ENCODE measurements at regions not wholly inside any gene's neighbourhood (a gene's known extent, or its start where the extent isn't known, plus 50 kb on each side); places are given as distances from the start of the nearest gene placed in this dataset.

GRCh38 chr7:118028226-118028625 lies 155.0 kb upstream of the CTTNBP2 start:
- H3K27me3 ChIP-seq (ENCODE audit: control insufficient read depth, insufficient read depth, low read length): no peaks in the 10 kb centered on the region
- no peak overlapping the region for H3K27ac ChIP-seq (ENCODE audit: low read depth, low read length)
- H3K4me3 ChIP-seq (ENCODE audit: low read depth, low read length): no peak overlapping the region
- H3K9ac ChIP-seq (ENCODE audit: low read depth, low read length): no peak overlapping the region
- H3K36me3 ChIP-seq (ENCODE audit: control insufficient read depth, insufficient read depth, low read length): no peaks in the 10 kb centered on the region
- no peaks in the 10 kb centered on the region for H3K4me1 ChIP-seq (ENCODE audit: control insufficient read depth, insufficient read depth, low read length)
- no peaks in the 10 kb centered on the region for H3K9me3 ChIP-seq (ENCODE audit: control insufficient read depth, insufficient read depth, low read length)

GRCh38 chr7:118029826-118030422 lies 154.0 kb upstream of the LSM8 start:
- H3K4me3 ChIP-seq (ENCODE audit: low read depth, low read length): no peak overlapping the region
- no peaks in the 10 kb centered on the region for H3K36me3 ChIP-seq (ENCODE audit: control insufficient read depth, insufficient read depth, low read length)
- H3K9ac ChIP-seq (ENCODE audit: low read depth, low read length): no peak overlapping the region
- no peaks in the 10 kb centered on the region for H3K4me1 ChIP-seq (ENCODE audit: control insufficient read depth, insufficient read depth, low read length)
- H3K27me3 ChIP-seq (ENCODE audit: control insufficient read depth, insufficient read depth, low read length): no peaks in the 10 kb centered on the region
- no peak overlapping the region for H3K27ac ChIP-seq (ENCODE audit: low read depth, low read length)
- H3K9me3 ChIP-seq (ENCODE audit: control insufficient read depth, insufficient read depth, low read length): no peaks in the 10 kb centered on the region

GRCh38 chr7:118033273-118033672 lies 150.7 kb upstream of the LSM8 start:
- no peaks in the 10 kb centered on the region for H3K27me3 ChIP-seq (ENCODE audit: control insufficient read depth, insufficient read depth, low read length)
- H3K9ac ChIP-seq (ENCODE audit: low read depth, low read length): no peak overlapping the region
- no peak overlapping the region for H3K4me3 ChIP-seq (ENCODE audit: low read depth, low read length)
- H3K36me3 ChIP-seq (ENCODE audit: control insufficient read depth, insufficient read depth, low read length): no peaks in the 10 kb centered on the region
- no peaks in the 10 kb centered on the region for H3K9me3 ChIP-seq (ENCODE audit: control insufficient read depth, insufficient read depth, low read length)
- no peak overlapping the region for H3K27ac ChIP-seq (ENCODE audit: low read depth, low read length)
- H3K4me1 ChIP-seq (ENCODE audit: control insufficient read depth, insufficient read depth, low read length): no peaks in the 10 kb centered on the region

- Histone ChIP-seq H3K27me3 (ENCODE audit: control insufficient read depth, insufficient read depth, low read length) (no peaks in the 10 kb centered on the region), H3K36me3 (ENCODE audit: control insufficient read depth, insufficient read depth, low read length) (no peaks in the 10 kb centered on the region), H3K27ac (ENCODE audit: low read depth, low read length) (no peak overlapping the region), H3K9me3 (ENCODE audit: control insufficient read depth, insufficient read depth, low read length) (no peaks in the 10 kb centered on the region), H3K9ac (ENCODE audit: low read depth, low read length) (no peak overlapping the region), H3K4me3 (ENCODE audit: low read depth, low read length) (no peak overlapping the region), H3K4me1 (ENCODE audit: control insufficient read depth, insufficient read depth, low read length) (no peaks in the 10 kb centered on the region)
Observed at GRCh38 chr7:118039963-118040489, 143.9 kb upstream of the LSM8 start.

- Histone ChIP-seq H3K9ac (ENCODE audit: low read depth, low read length) (no peak overlapping the region), H3K4me1 (ENCODE audit: control insufficient read depth, insufficient read depth, low read length) (no peaks in the 10 kb centered on the region), H3K4me3 (ENCODE audit: low read depth, low read length) (no peak overlapping the region), H3K27me3 (ENCODE audit: control insufficient read depth, insufficient read depth, low read length) (no peaks in the 10 kb centered on the region), H3K36me3 (ENCODE audit: control insufficient read depth, insufficient read depth, low read length) (no peaks in the 10 kb centered on the region), H3K9me3 (ENCODE audit: control insufficient read depth, insufficient read depth, low read length) (no peaks in the 10 kb centered on the region), H3K27ac (ENCODE audit: low read depth, low read length) (no peak overlapping the region)
Observed at GRCh38 chr7:118040562-118040961, 143.4 kb upstream of the LSM8 start.

GRCh38 chr7:118041251-118041878 lies 142.6 kb upstream of the LSM8 start:
- no peak overlapping the region for H3K4me3 ChIP-seq (ENCODE audit: low read depth, low read length)
- H3K4me1 ChIP-seq (ENCODE audit: control insufficient read depth, insufficient read depth, low read length): no peaks in the 10 kb centered on the region
- no peaks in the 10 kb centered on the region for H3K9me3 ChIP-seq (ENCODE audit: control insufficient read depth, insufficient read depth, low read length)
- H3K27ac ChIP-seq (ENCODE audit: low read depth, low read length): no peak overlapping the region
- H3K9ac ChIP-seq (ENCODE audit: low read depth, low read length): no peak overlapping the region
- no peaks in the 10 kb centered on the region for H3K36me3 ChIP-seq (ENCODE audit: control insufficient read depth, insufficient read depth, low read length)
- H3K27me3 ChIP-seq (ENCODE audit: control insufficient read depth, insufficient read depth, low read length): no peaks in the 10 kb centered on the region

- H3K4me3 ChIP-seq (ENCODE audit: low read depth, low read length): no peak overlapping the region
- no peak overlapping the region for H3K9ac ChIP-seq (ENCODE audit: low read depth, low read length)
- no peaks in the 10 kb centered on the region for H3K27me3 ChIP-seq (ENCODE audit: control insufficient read depth, insufficient read depth, low read length)
- H3K4me1 ChIP-seq (ENCODE audit: control insufficient read depth, insufficient read depth, low read length): no peaks in the 10 kb centered on the region
- no peaks in the 10 kb centered on the region for H3K36me3 ChIP-seq (ENCODE audit: control insufficient read depth, insufficient read depth, low read length)
- no peaks in the 10 kb centered on the region for H3K9me3 ChIP-seq (ENCODE audit: control insufficient read depth, insufficient read depth, low read length)
- H3K27ac ChIP-seq (ENCODE audit: low read depth, low read length): no peak overlapping the region
Observed at GRCh38 chr7:118045629-118046028, 138.3 kb upstream of the LSM8 start.

GRCh38 chr7:118046086-118046485 lies 137.9 kb upstream of the LSM8 start:
- Histone ChIP-seq H3K4me1 (ENCODE audit: control insufficient read depth, insufficient read depth, low read length) (no peaks in the 10 kb centered on the region), H3K27me3 (ENCODE audit: control insufficient read depth, insufficient read depth, low read length) (no peaks in the 10 kb centered on the region), H3K9me3 (ENCODE audit: control insufficient read depth, insufficient read depth, low read length) (no peaks in the 10 kb centered on the region), H3K36me3 (ENCODE audit: control insufficient read depth, insufficient read depth, low read length) (no peaks in the 10 kb centered on the region), H3K4me3 (ENCODE audit: low read depth, low read length) (no peak overlapping the region), H3K9ac (ENCODE audit: low read depth, low read length) (no peak overlapping the region), H3K27ac (ENCODE audit: low read depth, low read length) (no peak overlapping the region)

- Histone ChIP-seq H3K27ac (ENCODE audit: low read depth, low read length) (no peak overlapping the region), H3K27me3 (ENCODE audit: control insufficient read depth, insufficient read depth, low read length) (no peaks in the 10 kb centered on the region), H3K9ac (ENCODE audit: low read depth, low read length) (no peak overlapping the region), H3K9me3 (ENCODE audit: control insufficient read depth, insufficient read depth, low read length) (no peaks in the 10 kb centered on the region), H3K4me3 (ENCODE audit: low read depth, low read length) (no peak overlapping the region), H3K4me1 (ENCODE audit: control insufficient read depth, insufficient read depth, low read length) (no peaks in the 10 kb centered on the region), H3K36me3 (ENCODE audit: control insufficient read depth, insufficient read depth, low read length) (no peaks in the 10 kb centered on the region)
Observed at GRCh38 chr7:118046801-118047200, 137.2 kb upstream of the LSM8 start.

GRCh38 chr7:118052336-118052735 lies 131.6 kb upstream of the LSM8 start:
- no peaks in the 10 kb centered on the region for H3K27me3 ChIP-seq (ENCODE audit: control insufficient read depth, insufficient read depth, low read length)
- H3K4me1 ChIP-seq (ENCODE audit: control insufficient read depth, insufficient read depth, low read length): no peaks in the 10 kb centered on the region; the same call in 1 of the 2 replicates
- no peak overlapping the region for H3K9ac ChIP-seq (ENCODE audit: low read depth, low read length)
- no peak overlapping the region for H3K4me3 ChIP-seq (ENCODE audit: low read depth, low read length)
- no peaks in the 10 kb centered on the region for H3K36me3 ChIP-seq (ENCODE audit: control insufficient read depth, insufficient read depth, low read length)
- no peak overlapping the region for H3K27ac ChIP-seq (ENCODE audit: low read depth, low read length)
- no peaks in the 10 kb centered on the region for H3K9me3 ChIP-seq (ENCODE audit: control insufficient read depth, insufficient read depth, low read length)

- Histone ChIP-seq H3K4me3 (ENCODE audit: low read depth, low read length) (no peak overlapping the region), H3K27ac (ENCODE audit: low read depth, low read length) (no peak overlapping the region), H3K36me3 (ENCODE audit: control insufficient read depth, insufficient read depth, low read length) (no peaks in the 10 kb centered on the region), H3K9ac (ENCODE audit: low read depth, low read length) (no peak overlapping the region), H3K27me3 (ENCODE audit: control insufficient read depth, insufficient read depth, low read length) (no peaks in the 10 kb centered on the region), H3K4me1 (ENCODE audit: control insufficient read depth, insufficient read depth, low read length) (no peaks in the 10 kb centered on the region; the same call in 1 of the 2 replicates), H3K9me3 (ENCODE audit: control insufficient read depth, insufficient read depth, low read length) (no peaks in the 10 kb centered on the region)
Observed at GRCh38 chr7:118053353-118053752, 130.6 kb upstream of the LSM8 start.

Measured in HUES48 (cell line).